ENCODE measurements at regions not wholly inside any gene's neighbourhood (a gene's known extent, or its start where the extent isn't known, plus 50 kb on each side); places are given as distances from the start of the nearest gene placed in this dataset.

DNA sequence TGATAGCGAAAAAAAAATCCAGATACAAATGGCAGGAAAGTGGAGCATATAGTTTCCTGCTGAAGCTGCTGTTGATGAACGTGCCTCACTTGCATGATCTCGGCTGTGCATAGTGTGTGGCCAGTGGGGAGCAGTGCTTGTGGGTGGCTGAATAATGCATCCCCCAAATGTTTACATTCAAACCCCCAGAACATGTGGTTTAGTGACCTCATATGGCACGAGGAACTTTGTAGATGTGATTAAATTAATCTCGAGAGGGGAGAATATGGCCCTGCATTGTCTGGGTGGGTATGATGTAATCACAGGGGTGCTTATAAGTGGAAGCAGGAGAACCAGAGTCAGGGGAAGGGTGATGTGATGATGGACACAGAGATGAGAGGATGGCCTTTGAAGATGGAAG, 425.0 kb downstream of the TMEM121 start:
- TF ChIP-seq, protein P1, sequence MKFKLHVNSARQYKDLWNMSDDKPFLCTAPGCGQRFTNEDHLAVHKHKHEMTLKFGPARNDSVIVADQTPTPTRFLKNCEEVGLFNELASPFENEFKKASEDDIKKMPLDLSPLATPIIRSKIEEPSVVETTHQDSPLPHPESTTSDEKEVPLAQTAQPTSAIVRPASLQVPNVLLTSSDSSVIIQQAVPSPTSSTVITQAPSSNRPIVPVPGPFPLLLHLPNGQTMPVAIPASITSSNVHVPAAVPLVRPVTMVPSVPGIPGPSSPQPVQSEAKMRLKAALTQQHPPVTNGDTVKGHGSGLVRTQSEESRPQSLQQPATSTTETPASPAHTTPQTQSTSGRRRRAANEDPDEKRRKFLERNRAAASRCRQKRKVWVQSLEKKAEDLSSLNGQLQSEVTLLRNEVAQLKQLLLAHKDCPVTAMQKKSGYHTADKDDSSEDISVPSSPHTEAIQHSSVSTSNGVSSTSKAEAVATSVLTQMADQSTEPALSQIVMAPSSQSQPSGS (IDR thresholded peaks at IDR 0.05; ENCODE audit: low read length) = no peak
- TF ChIP-seq, protein P2, sequence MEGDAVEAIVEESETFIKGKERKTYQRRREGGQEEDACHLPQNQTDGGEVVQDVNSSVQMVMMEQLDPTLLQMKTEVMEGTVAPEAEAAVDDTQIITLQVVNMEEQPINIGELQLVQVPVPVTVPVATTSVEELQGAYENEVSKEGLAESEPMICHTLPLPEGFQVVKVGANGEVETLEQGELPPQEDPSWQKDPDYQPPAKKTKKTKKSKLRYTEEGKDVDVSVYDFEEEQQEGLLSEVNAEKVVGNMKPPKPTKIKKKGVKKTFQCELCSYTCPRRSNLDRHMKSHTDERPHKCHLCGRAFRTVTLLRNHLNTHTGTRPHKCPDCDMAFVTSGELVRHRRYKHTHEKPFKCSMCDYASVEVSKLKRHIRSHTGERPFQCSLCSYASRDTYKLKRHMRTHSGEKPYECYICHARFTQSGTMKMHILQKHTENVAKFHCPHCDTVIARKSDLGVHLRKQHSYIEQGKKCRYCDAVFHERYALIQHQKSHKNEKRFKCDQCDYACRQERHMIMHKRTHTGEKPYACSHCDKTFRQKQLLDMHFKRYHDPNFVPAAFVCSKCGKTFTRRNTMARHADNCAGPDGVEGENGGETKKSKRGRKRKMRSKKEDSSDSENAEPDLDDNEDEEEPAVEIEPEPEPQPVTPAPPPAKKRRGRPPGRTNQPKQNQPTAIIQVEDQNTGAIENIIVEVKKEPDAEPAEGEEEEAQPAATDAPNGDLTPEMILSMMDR (IDR thresholded peaks at IDR 0.05; ENCODE audit: control extremely low read depth in 1 of 3, insufficient read depth in 1 of 3, low read depth in 1 of 3, low read length in 3 of 3) = no peak
- TF ChIP-seq SP1 (IDR thresholded peaks at IDR 0.05; ENCODE audit: low read depth, low read length) (no peak), JUND (IDR thresholded peaks at IDR 0.05; ENCODE audit: low read length) (no peak), JUN (IDR thresholded peaks at IDR 0.05; ENCODE audit: low read depth, low read length) (no peak), TAF1 (IDR thresholded peaks at IDR 0.05; ENCODE audit: low read depth, low read length) (no peak), RAD21 (IDR thresholded peaks at IDR 0.05 in 1 of 2, conservative IDR thresholded peaks at IDR 0.05 in 1 of 2; ENCODE audit: low read depth in 2 of 2, low read length in 2 of 2) (no peak), MAFK (IDR thresholded peaks at IDR 0.05; ENCODE audit: low read depth, low read length) (no peak), POLR2A (IDR thresholded peaks at IDR 0.05; ENCODE audit: control extremely low read depth in 1 of 2, low read depth in 2 of 2, low read length in 2 of 2) (no peak), GABPA (IDR thresholded peaks at IDR 0.05; ENCODE audit: borderline replicate concordance, insufficient read depth, low read length) (no peak), EZH2 (IDR thresholded peaks at IDR 0.05; ENCODE audit: low read depth, low read length, severe bottlenecking) (no peak), CHD2 (IDR thresholded peaks at IDR 0.05; ENCODE audit: low read length) (no peak)

Data from H1 (cell line).